ENCODE measurements at regions not wholly inside any gene's neighbourhood (a gene's known extent, or its start where the extent isn't known, plus 50 kb on each side); places are given as distances from the start of the nearest gene placed in this dataset.
A peak's percentile ranks its signal among the peaks of the same experiment; 100 is the strongest.
"Not testable (repeated sequence)": the region's sequence is repeated elsewhere in the genome, so short reads cannot be mapped to it uniquely, and the experiment has no call there.

DNA sequence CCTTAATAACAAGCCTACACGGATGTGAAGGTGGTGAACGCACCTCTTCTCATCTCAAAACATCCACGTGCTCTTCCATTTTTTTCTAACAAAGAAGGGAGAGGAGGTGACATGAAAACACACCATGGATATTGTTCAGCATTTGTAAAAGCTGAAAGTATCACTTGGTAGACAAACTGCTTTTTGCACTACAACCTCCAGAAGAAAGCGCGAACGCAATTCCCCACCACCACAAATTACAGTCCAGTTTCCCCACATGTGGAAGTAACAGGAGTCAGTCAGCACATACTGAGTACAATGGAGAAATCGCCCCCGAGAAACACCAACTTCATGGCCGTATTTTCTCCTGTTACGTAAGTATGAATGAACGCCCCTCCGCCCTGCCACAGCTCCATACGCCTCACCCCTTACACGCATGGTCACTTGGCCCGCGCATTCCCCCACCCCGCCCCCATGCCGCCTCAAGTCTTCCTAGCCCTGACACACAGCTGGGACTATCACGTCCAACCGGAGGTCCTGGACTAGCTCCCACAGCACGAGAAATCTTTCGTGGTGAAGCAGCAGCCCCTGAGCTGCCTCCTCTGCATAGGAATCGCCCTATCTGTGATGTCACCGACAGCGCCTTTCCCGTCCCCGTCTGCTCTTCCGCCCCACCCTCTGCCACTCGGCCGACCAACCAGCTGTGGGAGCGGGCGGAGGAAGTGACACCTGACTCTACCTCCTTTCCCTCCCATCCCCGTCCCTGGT, 62.4 kb upstream of the NBPF15 start:
- BruUV-seq (replicated peaks); H3K56ac ChIP-seq (ENCODE audit: extremely low read depth, insufficient read depth, low read length); CTCF ChIA-PET; H3K9ac ChIP-seq (ENCODE audit: low read depth, low read length); H2BK120ac ChIP-seq (ENCODE audit: low read depth, low read length); intact Hi-C loops (cut with micrococcal nuclease); H4K91ac ChIP-seq (ENCODE audit: insufficient read depth, low read depth, low read length); H3K14ac ChIP-seq (replicated peaks; ENCODE audit: low read depth, low read length); H2AK9ac ChIP-seq (replicated peaks; ENCODE audit: low read depth, low read length, poor library complexity); H2AK5ac ChIP-seq (ENCODE audit: low read depth, low read length); H4K20me1 ChIP-seq (ENCODE audit: insufficient read depth, low read length); in situ Hi-C loops (cut with MboI; ENCODE audit: low sequenced_read_pairs); H3K4ac ChIP-seq (ENCODE audit: low read depth, low read length); H4K5ac ChIP-seq (ENCODE audit: low read depth, low read length); H2AFZ ChIP-seq (replicated peaks; ENCODE audit: low read length, poor library complexity); H3K36me3 ChIP-seq (ENCODE audit: control insufficient read depth, insufficient read depth, low read length); H2BK15ac ChIP-seq (ENCODE audit: low read depth, low read length); H3K79me1 ChIP-seq (ENCODE audit: low read depth in 1 of 2, low read length in 2 of 2); ATAC-seq (ENCODE audit: low read depth); POLR2A ChIA-PET (ENCODE audit: unreplicated experiment); H2BK20ac ChIP-seq (ENCODE audit: low read depth, low read length); H3K4me1 ChIP-seq (ENCODE audit: control insufficient read depth, insufficient read depth, low read length); H3K9me1 ChIP-seq (ENCODE audit: insufficient read depth, low read length); H3K9me3 ChIP-seq (ENCODE audit: control insufficient read depth, insufficient read depth, low read length); H3K27me3 ChIP-seq (ENCODE audit: control insufficient read depth, insufficient read depth, low read length); H3K4me2 ChIP-seq (ENCODE audit: low read depth, low read length); dilution Hi-C loops (cut with HindIII; ENCODE audit: low sequenced_read_pairs, unreplicated experiment); H3K23ac ChIP-seq (ENCODE audit: low read depth, low read length); H3K18ac ChIP-seq (ENCODE audit: low read depth, low read length); H4K8ac ChIP-seq (ENCODE audit: low read depth in 2 of 2, low read length in 2 of 2); H3K4me3 ChIP-seq (ENCODE audit: insufficient read depth, low read depth, low read length): not testable (repeated sequence)
- peak overlapping the region; percentile 40 for H3K27ac ChIP-seq (ENCODE audit: insufficient read depth, low read length)
- peak; percentile 8 for DNase-seq
- 8% methylated on average over 6 of the region's 33 CpGs; no CpG with 5 or more reads in 1 of the 2 experiments for WGBS, 2 experiments (ENCODE audit: extremely low coverage in 2 of 2, insufficient read length in 1 of 2)
- H2BK5ac ChIP-seq (ENCODE audit: low read depth, low read length, poor library complexity, severe bottlenecking): peak overlapping the region; percentile 67
- peak; percentile 53; the same call in 1 of the 2 replicates for TF ChIP-seq POLR2A (IDR thresholded peaks at IDR 0.05; ENCODE audit: low read depth, low read length)
